ENCODE measurements at regions not wholly inside any gene's neighbourhood (a gene's known extent, or its start where the extent isn't known, plus 50 kb on each side); places are given as distances from the start of the nearest gene placed in this dataset.

- no peak overlapping the region for H3K27ac ChIP-seq
- CTCF ChIA-PET = no interaction called here
- POLR2A ChIA-PET (ENCODE audit: low non-redundant PET) = no interaction called here
- DNase-seq (ENCODE audit: low spot score) = no peak
- TF ChIP-seq CTCF (conservative IDR thresholded peaks at IDR 0.05; ENCODE audit: low read depth) = no peak
Measured at GRCh38 chr10:57679916-57680315, 587.8 kb downstream of the IPMK start.

GRCh38 chr10:57675125-57675524, 592.6 kb downstream of the IPMK start:
- CTCF ChIA-PET = no interaction called here
- POLR2A ChIA-PET (ENCODE audit: low non-redundant PET) = no interaction called here
- DNase-seq (ENCODE audit: low spot score) = no peak
- H3K27ac ChIP-seq = no peak overlapping the region
- TF ChIP-seq CTCF (conservative IDR thresholded peaks at IDR 0.05; ENCODE audit: low read depth) = no peak

GRCh38 chr10:57673446-57673960, 594.2 kb downstream of the IPMK start:
- POLR2A ChIA-PET (ENCODE audit: low non-redundant PET) = no interaction called here
- TF ChIP-seq CTCF (conservative IDR thresholded peaks at IDR 0.05; ENCODE audit: low read depth) = no peak
- no peak for DNase-seq (ENCODE audit: low spot score)
- no peak overlapping the region for H3K27ac ChIP-seq
- CTCF ChIA-PET = no interaction called here

- TF ChIP-seq CTCF (conservative IDR thresholded peaks at IDR 0.05; ENCODE audit: low read depth) = no peak
- DNase-seq (ENCODE audit: low spot score) = no peak
- ChIA-PET CTCF (interaction anchor here (0.6 kb wide), 1 partner anchor 215 kb away, joined by 4 read pairs; no protein-coding TSS in a partner anchor), POLR2A (ENCODE audit: low non-redundant PET) (no interaction called here)
- no peak overlapping the region for H3K27ac ChIP-seq
Measured at GRCh38 chr10:57664815-57665214, 602.9 kb downstream of the IPMK start.

- CTCF ChIA-PET = no interaction called here
- POLR2A ChIA-PET (ENCODE audit: low non-redundant PET) = no interaction called here
- H3K27ac ChIP-seq = no peak overlapping the region
- DNase-seq (ENCODE audit: low spot score) = no peak
- no peak for TF ChIP-seq CTCF (conservative IDR thresholded peaks at IDR 0.05; ENCODE audit: low read depth)
Measured at GRCh38 chr10:57663401-57663800, 604.3 kb downstream of the IPMK start.

GRCh38 chr10:57661206-57661605, 606.5 kb downstream of the IPMK start:
- TF ChIP-seq CTCF (conservative IDR thresholded peaks at IDR 0.05; ENCODE audit: low read depth) = no peak
- DNase-seq (ENCODE audit: low spot score) = no peak
- ChIA-PET CTCF (no interaction called here), POLR2A (ENCODE audit: low non-redundant PET) (no interaction called here)
- no peak overlapping the region for H3K27ac ChIP-seq
